H1 (cell line): ENCODE measurements at regions not wholly inside any gene's neighbourhood (a gene's known extent, or its start where the extent isn't known, plus 50 kb on each side); places are given as distances from the start of the nearest gene placed in this dataset.

Experiments
- POLR2A ChIP-seq, 2 experiments: IDR thresholded peaks; 1 replicate in 1 of 2; 2 replicates in 1 of 2; pipeline ENCODE4 v1.6.1; 2011; ENCODE audit warnings: low read depth in 2 of 2, low read length in 2 of 2, mild to moderate bottlenecking in 2 of 2; ENCODE audit errors: control extremely low read depth in 1 of 2
- RAD21 ChIP-seq, 2 experiments: IDR thresholded peaks in 1 of 2; conservative IDR thresholded peaks in 1 of 2; 2 replicates each; pipeline ENCODE4 v1.6.1; 2011; ENCODE audit warnings: low read depth in 2 of 2, low read length in 2 of 2, improper control_type of control experiment in 1 of 2, inconsistent platforms in 1 of 2, mild to moderate bottlenecking in 1 of 2, moderate library complexity in 1 of 2
- RXRA ChIP-seq: IDR thresholded peaks from 2 replicates; pipeline ENCODE4 v1.6.1; 2011; ENCODE audit warnings: low read depth, mild to moderate bottlenecking, low read length, moderate library complexity; ENCODE audit not compliant: insufficient read depth
- SIN3A ChIP-seq, 2 experiments: IDR thresholded peaks in 1 of 2; conservative IDR thresholded peaks in 1 of 2; 2 replicates each; pipeline ENCODE4 v1.6.1; 2011 to 2012; ENCODE audit warnings: low read length in 2 of 2, improper control_type of control experiment in 1 of 2, low read depth in 1 of 2, mild to moderate bottlenecking in 1 of 2

DNA sequence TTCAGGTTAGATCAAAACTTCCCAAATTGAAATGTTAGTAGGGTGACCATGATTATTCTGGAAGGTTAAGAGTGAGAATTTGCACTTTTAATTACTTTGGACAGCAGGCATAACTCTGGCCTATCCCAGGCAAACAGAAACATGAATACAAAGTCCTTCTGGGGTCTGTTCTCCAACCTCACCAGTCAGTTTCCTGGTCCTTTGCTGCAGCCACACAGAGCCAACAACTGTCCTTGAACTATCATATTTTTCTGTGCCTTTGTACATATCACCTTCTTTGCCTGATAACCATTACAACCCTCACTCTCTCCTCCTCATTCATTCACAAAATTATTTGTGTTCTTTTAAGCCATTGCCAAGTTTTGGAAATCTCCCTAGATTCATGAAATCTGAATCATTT, 126.0 kb upstream of the GBE1 start:
- TF ChIP-seq RAD21 (IDR thresholded peaks at IDR 0.05 in 1 of 2, conservative IDR thresholded peaks at IDR 0.05 in 1 of 2; ENCODE audit: low read depth in 2 of 2, low read length in 2 of 2) (no peak), POLR2A (IDR thresholded peaks at IDR 0.05; ENCODE audit: control extremely low read depth in 1 of 2, low read depth in 2 of 2, low read length in 2 of 2) (no peak), SIN3A (conservative IDR thresholded peaks at IDR 0.05 in 1 of 2, IDR thresholded peaks at IDR 0.05 in 1 of 2; ENCODE audit: low read depth in 1 of 2, low read length in 2 of 2) (no peak), RXRA (no peak)
